G401 (cell line): ENCODE measurements at regions not wholly inside any gene's neighbourhood (a gene's known extent, or its start where the extent isn't known, plus 50 kb on each side); places are given as distances from the start of the nearest gene placed in this dataset.
"Not testable (repeated sequence)": the region's sequence is repeated elsewhere in the genome, so short reads cannot be mapped to it uniquely, and the experiment has no call there.

Experiments
- DNase-seq: peaks from one replicate; pipeline ENCODE4 v3.0.0-alpha.2; 2015; ENCODE audit warnings: low spot score
- in situ Hi-C: cut with HindIII; loops from 2 replicates; pipeline ENCODE4 v1.10.0; 2016; ENCODE audit warnings: low sequenced_read_pairs, mixed read lengths

DNA sequence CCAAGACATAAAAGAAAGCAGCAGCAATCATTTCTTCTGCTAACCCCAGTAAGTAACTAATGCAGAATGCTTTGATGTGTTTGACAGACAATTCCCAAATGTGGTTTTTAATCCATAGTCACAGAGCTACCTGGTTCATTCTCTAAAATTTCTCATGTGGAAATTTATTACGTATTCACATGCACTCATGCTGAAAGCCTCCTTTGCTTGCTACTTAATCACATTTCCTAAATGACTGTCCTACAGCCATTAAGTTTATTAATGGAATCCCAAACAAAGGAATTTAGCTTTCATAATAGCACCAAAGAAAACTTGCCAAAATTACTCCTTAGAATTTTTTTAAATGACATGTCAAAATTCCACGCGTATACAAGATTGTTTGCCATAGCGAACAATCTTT lies 68.6 kb upstream of the MCHR2 start:
- no peak for DNase-seq
- in situ Hi-C loops = no loop called here

DNA sequence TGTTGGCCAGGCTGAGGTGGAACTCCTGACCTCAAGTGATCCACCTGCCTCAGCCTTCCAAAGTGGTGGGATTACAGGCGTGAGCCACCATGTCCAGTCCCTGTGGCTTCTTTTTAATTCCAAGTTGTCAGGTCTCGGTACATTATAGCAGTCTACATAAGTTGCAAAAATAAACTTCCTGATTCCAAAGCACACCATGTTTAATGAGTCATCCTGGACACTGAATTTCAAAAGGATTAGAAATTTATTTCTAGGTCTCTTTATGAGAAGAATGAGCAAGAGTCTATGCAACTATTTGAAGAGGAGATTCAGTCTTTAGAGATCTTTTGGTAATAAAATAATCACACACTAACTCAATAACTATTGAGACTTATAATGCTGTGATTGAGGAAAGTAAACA lies 63.9 kb upstream of the MCHR2 start:
- in situ Hi-C loops = no loop called here
- no peak for DNase-seq

DNA sequence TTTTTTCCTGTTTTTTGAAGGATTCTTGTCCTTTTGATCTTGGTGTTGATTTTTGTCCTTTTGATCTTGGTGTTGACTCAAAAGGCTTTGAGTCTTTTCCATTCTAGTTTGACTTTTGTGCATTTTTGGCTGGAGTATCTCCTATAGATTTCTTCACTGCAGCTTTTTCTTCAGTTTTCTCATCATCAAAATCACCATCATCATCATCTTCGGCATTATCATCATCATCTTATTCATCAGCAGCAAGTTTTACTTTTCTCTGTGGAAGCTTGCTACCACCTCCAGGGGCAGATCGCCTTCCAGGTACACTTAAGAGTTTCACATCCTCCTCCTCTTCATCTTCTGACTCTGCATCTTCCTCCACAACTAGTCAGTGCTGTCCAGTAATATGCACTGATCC lies 56.5 kb upstream of the MCHR2 start:
- in situ Hi-C loops = no loop called here
- no peak for DNase-seq

DNA sequence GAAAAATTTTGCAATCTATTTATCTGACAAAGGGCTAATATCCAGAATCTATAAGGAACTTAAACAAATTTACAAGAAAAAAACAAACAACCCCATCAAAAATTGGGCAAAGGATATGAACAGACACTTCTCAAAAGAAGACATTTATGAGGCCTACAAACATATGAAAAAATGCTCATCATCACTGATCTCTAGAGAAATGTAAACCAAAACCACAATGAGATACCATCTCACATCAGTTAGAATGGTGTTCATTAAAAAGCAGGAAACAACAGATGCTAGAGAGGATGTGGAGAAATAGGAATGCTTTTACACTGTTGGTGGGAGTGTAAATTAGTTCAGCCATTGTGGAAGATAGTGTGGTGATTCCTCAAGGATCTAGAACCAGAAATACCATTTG lies 49.9 kb upstream of the MCHR2 start:
- DNase-seq, in situ Hi-C loops: not testable (repeated sequence)
